ENCODE measurements at regions not wholly inside any gene's neighbourhood (a gene's known extent, or its start where the extent isn't known, plus 50 kb on each side); places are given as distances from the start of the nearest gene placed in this dataset.

GRCh38 chr6:99186417-99186816, 163.1 kb downstream of the FAXC start:
- TF ChIP-seq CTCF (IDR thresholded peaks at IDR 0.05) = no peak
- no peak for TF ChIP-seq POLR2A (IDR thresholded peaks at IDR 0.05)
